GM18508 (cell line): ENCODE measurements at regions not wholly inside any gene's neighbourhood (a gene's known extent, or its start where the extent isn't known, plus 50 kb on each side); places are given as distances from the start of the nearest gene placed in this dataset.

Experiments used
- ATAC-seq: cut with Tn5 transposase; IDR thresholded peaks from one replicate; pipeline ENCODE4 v1.9.1; 2021; ENCODE audit warnings: moderate number of reproducible peaks; ENCODE audit not compliant: insufficient read depth, unreplicated experiment

DNA sequence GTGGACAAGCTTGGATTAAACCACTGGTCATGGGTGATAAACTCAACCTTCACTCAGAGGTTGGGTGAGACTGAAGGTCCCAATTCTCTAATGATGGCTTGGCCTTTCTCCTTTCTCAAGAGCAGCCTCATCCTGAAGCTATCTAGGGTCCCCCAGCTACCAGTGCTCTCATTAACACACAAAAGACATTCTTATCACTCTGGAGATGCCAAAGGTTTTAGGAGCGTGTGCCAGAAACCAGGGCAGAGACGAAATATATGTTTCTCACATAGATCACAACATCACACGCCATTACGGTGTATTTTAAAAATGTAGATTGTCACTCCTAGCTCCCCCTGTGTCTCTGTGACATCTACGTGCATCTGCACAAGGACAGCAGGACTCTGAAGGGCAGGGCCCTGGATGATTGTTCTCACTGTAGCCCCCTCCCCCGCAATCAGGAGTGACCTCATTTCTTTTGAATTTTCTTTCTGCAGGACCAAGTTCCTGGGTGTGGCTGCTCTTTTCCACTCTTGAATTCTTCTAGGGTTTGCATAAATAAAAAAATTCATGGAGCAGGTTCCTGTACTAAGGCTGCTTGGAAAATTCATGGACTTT lies 311.3 kb downstream of the GADD45G start:
- ATAC-seq = no peak

GRCh38 chr9:89917861-89918260 lies 313.0 kb downstream of the GADD45G start:
- no peak for ATAC-seq

- no peak for ATAC-seq
Measured at GRCh38 chr9:89919171-89919681, 314.4 kb downstream of the GADD45G start.

DNA sequence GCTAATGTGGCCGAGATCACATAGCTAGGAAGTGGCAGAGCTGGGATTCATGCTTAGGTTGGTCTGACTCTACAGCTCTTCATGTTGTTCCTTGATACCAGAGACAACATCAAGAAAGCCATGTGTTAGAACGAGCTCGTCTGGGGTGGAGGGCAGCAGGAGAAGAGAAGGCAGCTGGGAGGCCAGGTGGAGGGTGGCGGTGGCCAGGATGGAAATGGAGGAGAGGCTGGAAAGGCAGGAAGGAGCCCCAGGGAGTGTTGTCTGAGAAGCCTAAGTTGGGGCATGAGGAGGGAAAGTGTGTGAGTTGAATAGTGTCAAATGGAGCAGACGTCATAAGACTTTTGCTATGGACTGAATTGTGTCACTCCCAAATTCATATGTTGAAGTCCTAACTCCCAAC lies 315.3 kb downstream of the GADD45G start:
- no peak for ATAC-seq

DNA sequence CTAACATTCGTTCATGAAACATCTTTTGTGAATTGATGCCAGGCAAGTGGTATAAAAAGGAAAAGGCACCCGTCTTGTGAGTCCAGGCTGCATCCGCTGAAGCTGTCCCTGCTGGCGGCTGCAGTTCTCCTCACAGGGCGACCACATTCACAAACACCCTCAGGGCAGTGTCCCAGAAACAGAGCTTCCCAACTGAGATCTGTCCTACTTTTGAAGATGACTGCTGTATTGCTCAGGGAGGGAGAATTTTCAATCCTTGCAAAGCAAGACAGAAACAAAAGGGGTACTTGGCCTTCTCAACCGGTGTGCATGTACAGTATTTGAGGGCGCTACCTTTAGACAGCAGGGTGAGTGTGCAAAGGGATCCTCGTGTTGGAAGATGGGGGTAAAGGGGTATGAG lies 316.1 kb downstream of the GADD45G start:
- ATAC-seq = no peak

- ATAC-seq = no peak
Measured at GRCh38 chr9:89922099-89922498, 317.3 kb downstream of the GADD45G start.

DNA sequence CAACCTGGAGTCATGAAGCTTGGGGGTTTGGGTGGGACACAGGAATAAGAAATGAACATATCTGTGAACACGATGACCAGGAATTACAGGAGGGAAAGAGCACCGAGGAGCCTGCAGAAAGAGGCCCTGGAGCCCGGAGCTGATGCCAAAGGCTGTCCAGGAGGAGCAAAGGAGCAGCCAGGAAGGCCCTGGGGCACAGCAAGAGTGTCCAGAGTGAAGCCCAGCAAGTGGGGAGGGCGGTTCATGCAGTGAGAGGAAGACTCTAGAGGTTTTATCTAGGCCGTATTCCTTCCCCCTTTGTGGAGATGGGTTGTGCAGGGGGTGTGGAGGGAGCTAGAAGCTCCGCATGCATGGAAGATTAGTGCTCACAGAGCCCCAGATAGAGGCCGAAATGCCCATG lies 318.4 kb downstream of the GADD45G start:
- ATAC-seq = no peak

- ATAC-seq = no peak
Measured at GRCh38 chr9:89923961-89924504, 319.2 kb downstream of the GADD45G start.

- no peak for ATAC-seq
Measured at GRCh38 chr9:89924611-89925010, 319.8 kb downstream of the GADD45G start.

DNA sequence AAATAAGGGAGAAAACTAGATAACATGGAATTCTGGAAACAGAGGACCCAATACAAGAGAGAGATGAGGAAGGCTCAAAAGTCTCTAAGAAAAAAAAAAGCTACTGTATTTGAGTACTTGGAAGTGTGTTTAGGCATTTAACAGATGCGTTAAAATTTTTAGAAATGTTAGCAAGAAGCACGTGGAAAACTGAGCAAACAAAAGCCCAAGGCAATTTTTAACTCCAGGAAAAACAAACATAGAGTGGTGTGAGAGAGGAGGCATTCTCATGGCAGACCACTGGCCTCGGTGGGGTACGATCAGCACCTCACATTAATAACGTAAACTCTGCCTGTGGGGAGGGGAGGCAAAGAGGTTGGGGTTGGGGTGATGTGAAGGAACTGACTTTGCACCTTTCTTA lies 321.4 kb downstream of the GADD45G start:
- ATAC-seq = no peak

DNA sequence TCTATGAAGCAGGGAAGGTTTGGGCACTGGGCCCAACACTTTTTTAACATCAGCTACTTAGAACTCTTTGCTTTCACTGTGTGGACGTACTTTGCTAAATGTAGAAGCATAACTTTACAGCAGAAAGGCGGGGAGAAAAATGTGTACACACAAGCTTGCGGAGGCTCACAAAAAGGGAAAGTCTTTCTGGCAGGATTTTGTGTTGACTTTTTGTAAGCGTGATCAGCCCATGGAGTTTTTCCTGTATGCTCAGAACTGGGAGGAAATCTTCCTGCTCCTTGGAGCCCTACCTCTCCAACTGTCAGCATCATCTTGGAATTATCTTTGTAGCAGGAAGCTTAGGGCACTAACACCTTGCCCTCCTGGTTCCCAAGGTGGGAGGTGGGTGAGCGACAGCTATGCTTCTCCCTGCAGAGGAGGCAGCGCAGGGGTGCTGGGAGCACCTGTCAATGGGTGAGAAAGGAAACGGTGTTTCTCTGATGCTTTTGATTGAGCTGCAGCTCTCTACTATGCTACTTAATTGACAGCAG lies 321.9 kb downstream of the GADD45G start:
- ATAC-seq = no peak

- ATAC-seq = no peak
Measured at GRCh38 chr9:89928106-89928505, 323.3 kb downstream of the GADD45G start.

- no peak for ATAC-seq
Measured at GRCh38 chr9:89928521-89929275, 323.9 kb downstream of the GADD45G start.

- ATAC-seq = no peak
Measured at GRCh38 chr9:89929315-89929672, 324.5 kb downstream of the GADD45G start.

GRCh38 chr9:89929673-89930480 lies 325.1 kb downstream of the GADD45G start:
- ATAC-seq = no peak

DNA sequence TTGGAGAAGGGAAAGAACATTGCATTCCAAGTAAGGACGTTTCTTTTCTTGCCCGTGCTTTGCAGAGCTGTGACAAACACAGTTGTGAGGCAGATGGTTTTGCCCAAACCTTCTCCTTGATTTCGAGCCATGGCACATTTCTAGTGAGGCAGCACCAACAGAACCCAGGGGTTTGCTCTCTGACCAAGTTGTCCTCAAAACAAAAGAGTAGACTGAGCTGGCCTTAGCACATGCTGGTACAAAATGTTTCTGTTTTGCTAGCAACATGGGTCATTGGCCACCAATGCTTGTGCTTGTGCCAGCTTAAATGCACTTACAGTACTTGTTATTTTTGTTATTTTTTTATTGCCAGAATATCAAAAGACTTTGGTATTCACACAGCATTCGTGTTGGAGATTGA lies 328.8 kb downstream of the GADD45G start:
- ATAC-seq = no peak

- no peak for ATAC-seq
Measured at GRCh38 chr9:89935115-89935514, 330.3 kb downstream of the GADD45G start.

- no peak for ATAC-seq
Measured at GRCh38 chr9:89935801-89936200, 331.0 kb downstream of the GADD45G start.

DNA sequence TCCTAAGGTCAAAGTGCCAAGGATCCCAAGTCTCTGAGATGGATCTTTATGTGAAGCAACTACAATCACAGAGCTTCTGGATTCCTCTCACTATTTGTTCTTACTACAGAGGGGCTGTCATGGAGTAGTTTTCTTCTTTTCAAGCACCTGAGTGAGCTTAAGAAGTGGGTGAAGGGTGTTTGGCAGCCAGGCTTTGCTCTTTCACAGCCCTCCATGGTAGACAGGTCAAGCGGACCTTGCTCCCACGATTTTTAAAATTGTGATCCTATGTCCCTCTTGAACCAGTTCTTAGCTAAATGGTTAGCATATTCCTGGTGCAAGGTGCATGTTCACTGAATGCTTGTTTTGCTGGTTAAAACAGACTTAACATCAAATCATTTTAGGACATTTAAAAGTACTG lies 332.2 kb downstream of the GADD45G start:
- ATAC-seq = no peak

DNA sequence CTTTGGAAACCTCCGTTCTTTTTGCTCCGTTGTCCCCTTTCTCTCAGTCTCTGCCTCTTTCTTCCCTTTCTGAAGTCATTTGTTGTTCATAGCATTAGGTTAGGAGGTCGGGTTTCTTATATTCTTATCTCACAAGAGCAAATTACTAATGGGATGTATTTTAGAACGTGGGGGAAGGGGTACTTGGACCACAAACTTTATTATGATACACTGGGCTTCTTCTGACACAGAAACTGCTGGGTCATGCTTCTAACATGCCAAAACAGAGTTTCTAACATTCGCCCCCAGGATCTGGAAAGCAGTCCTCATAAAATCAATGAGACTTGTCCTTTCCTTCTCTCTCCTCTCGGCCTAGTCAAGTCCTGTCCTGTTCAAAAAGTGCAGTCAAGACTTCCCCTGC lies 334.4 kb downstream of the GADD45G start:
- no peak for ATAC-seq
